HEK293 (cell line): ENCODE measurements at regions not wholly inside any gene's neighbourhood (a gene's known extent, or its start where the extent isn't known, plus 50 kb on each side); places are given as distances from the start of the nearest gene placed in this dataset.
A peak's percentile ranks its signal among the peaks of the same experiment; 100 is the strongest.

ENCODE experiments used
- CTCF ChIA-PET: fragments of 350-600 bp; formaldehyde crosslinking; extraction: SDS; loops from one replicate; lab custom pipeline; 2021; ENCODE audit warnings: antibody characterized with exemption; lab: Yijun Ruan, JAX
- POLR2A ChIA-PET: fragments of 300-600 bp; formaldehyde crosslinking; extraction: SDS; loops from one replicate; lab custom pipeline; 2020; ENCODE audit warnings: antibody characterized with exemption, inconsistent platforms; lab: Yijun Ruan, JAX
- H3K27ac ChIP-seq: fragments of 200-500 bp; sonication (Bioruptor generic); 2 replicates; pipeline ENCODE4 v1.5.1; 2014; ENCODE audit warnings: low read depth, low read length, control low read depth, inconsistent platforms; ENCODE audit errors: extremely low read depth
- H3K36me3 ChIP-seq, 2 experiments: fragments of 200-500 bp in 1 of 2; sonication (Bioruptor generic) in 1 of 2; 1 replicate in 1 of 2; 2 replicates in 1 of 2; pipeline ENCODE4 v1.5.1; 2014 to 2017; ENCODE audit warnings: inconsistent platforms in 2 of 2, low read length in 2 of 2; ENCODE audit not compliant: control insufficient read depth in 2 of 2, insufficient read depth in 1 of 2
- H3K4me1 ChIP-seq: fragments of 200-500 bp; sonication (Bioruptor generic); 2 replicates; pipeline ENCODE4 v1.5.1; 2014; ENCODE audit warnings: mild to moderate bottlenecking, low read length, inconsistent platforms; ENCODE audit not compliant: control insufficient read depth, insufficient read depth
- H3K4me3 ChIP-seq: 2 replicates; pipeline ENCODE4 v1.5.1; 2011; ENCODE audit warnings: low read depth, mild to moderate bottlenecking, control low read depth, low read length, moderate library complexity
- H3K9me3 ChIP-seq: fragments of 200-500 bp; sonication (Bioruptor generic); 2 replicates; pipeline ENCODE4 v1.5.1; 2014; ENCODE audit warnings: low read depth, low read length, inconsistent platforms; ENCODE audit not compliant: control insufficient read depth, insufficient read depth
- BCL11B ChIP-seq: fragments of 450-650 bp; formaldehyde crosslinking; IDR thresholded peaks from 2 replicates; pipeline ENCODE4 v1.5.1; 2016; ENCODE audit warnings: low read depth, missing biosample characterization, missing genetic modification characterization
- KLF1 ChIP-seq: fragments of 450-650 bp; formaldehyde crosslinking; IDR thresholded peaks from 2 replicates; pipeline ENCODE4 v1.5.1; 2016; ENCODE audit warnings: missing biosample characterization, missing genetic modification characterization
- TRIM28 ChIP-seq: IDR thresholded peaks from 2 replicates; pipeline ENCODE4 v1.6.1; 2011; ENCODE audit warnings: low read length, control low read depth, borderline replicate concordance
- ZBTB6 ChIP-seq: fragments of 450-650 bp; formaldehyde crosslinking; IDR thresholded peaks from 2 replicates; pipeline ENCODE4 v1.5.1; 2017; ENCODE audit warnings: missing biosample characterization, missing genetic modification characterization
- ZFHX2 ChIP-seq: fragments of 450-650 bp; formaldehyde crosslinking; conservative IDR thresholded peaks from 2 replicates; pipeline ENCODE4 v1.5.1; 2016; ENCODE audit warnings: missing biosample characterization, missing genetic modification characterization
- ZFP37 ChIP-seq: fragments of 450-650 bp; formaldehyde crosslinking; IDR thresholded peaks from 2 replicates; pipeline ENCODE4 v1.5.1; 2016; ENCODE audit warnings: missing biosample characterization, missing genetic modification characterization
- ZNF132 ChIP-seq: fragments of 450-650 bp; formaldehyde crosslinking; IDR thresholded peaks from 2 replicates; pipeline ENCODE4 v1.5.1; 2017; ENCODE audit warnings: missing biosample characterization, missing genetic modification characterization, borderline replicate concordance
- ZNF133 ChIP-seq: fragments of 450-650 bp; formaldehyde crosslinking; IDR thresholded peaks from 2 replicates; pipeline ENCODE4 v1.5.1; 2016; ENCODE audit warnings: missing biosample characterization, missing genetic modification characterization
- ZNF148 ChIP-seq: fragments of 450-650 bp; formaldehyde crosslinking; IDR thresholded peaks from 2 replicates; pipeline ENCODE4 v1.5.0; 2017; ENCODE audit warnings: missing biosample characterization, missing genetic modification characterization, borderline replicate concordance
- ZNF169 ChIP-seq: fragments of 450-650 bp; formaldehyde crosslinking; IDR thresholded peaks from 2 replicates; pipeline ENCODE4 v1.5.1; 2016; ENCODE audit warnings: missing biosample characterization, missing genetic modification characterization
- ZNF335 ChIP-seq: fragments of 450-650 bp; formaldehyde crosslinking; conservative IDR thresholded peaks from 2 replicates; pipeline ENCODE4 v1.5.1; 2016; ENCODE audit warnings: missing biosample characterization, missing genetic modification characterization
- ZNF473 ChIP-seq: fragments of 450-650 bp; formaldehyde crosslinking; IDR thresholded peaks from 2 replicates; pipeline ENCODE4 v1.5.1; 2017; ENCODE audit warnings: missing biosample characterization, missing genetic modification characterization
- ZNF560 ChIP-seq: fragments of 450-650 bp; formaldehyde crosslinking; IDR thresholded peaks from 2 replicates; pipeline ENCODE4 v1.5.1; 2017; ENCODE audit warnings: missing biosample characterization, missing genetic modification characterization, borderline replicate concordance
- ZNF571 ChIP-seq: fragments of 450-650 bp; formaldehyde crosslinking; IDR thresholded peaks from 2 replicates; pipeline ENCODE4 v1.5.0; 2017; ENCODE audit warnings: missing biosample characterization, missing genetic modification characterization
- ZNF629 ChIP-seq: fragments of 450-650 bp; formaldehyde crosslinking; IDR thresholded peaks from 2 replicates; pipeline ENCODE4 v1.5.1; 2017; ENCODE audit warnings: missing biosample characterization, missing genetic modification characterization
- ZNF776 ChIP-seq: fragments of 450-650 bp; formaldehyde crosslinking; IDR thresholded peaks from 2 replicates; pipeline ENCODE4 v1.5.0; 2017; ENCODE audit warnings: missing biosample characterization, missing genetic modification characterization, borderline replicate concordance
- ZSCAN23 ChIP-seq: fragments of 450-650 bp; formaldehyde crosslinking; IDR thresholded peaks from 2 replicates; pipeline ENCODE4 v1.5.1; 2016; ENCODE audit warnings: missing biosample characterization, missing genetic modification characterization
- ZSCAN30 ChIP-seq: fragments of 450-650 bp; IDR thresholded peaks from 2 replicates; pipeline ENCODE4 v1.5.1; 2018; ENCODE audit warnings: missing biosample characterization, mild to moderate bottlenecking, missing genetic modification characterization, moderate library complexity
- TF ChIP-seq, protein P1 (sequence below): fragments of 450-650 bp; formaldehyde crosslinking; IDR thresholded peaks from 2 replicates; pipeline ENCODE4 v1.5.1; 2016; ENCODE audit warnings: missing biosample characterization, missing genetic modification characterization
- TF ChIP-seq, protein P2 (sequence below): fragments of 450-650 bp; formaldehyde crosslinking; IDR thresholded peaks from 2 replicates; pipeline ENCODE4 v1.5.1; 2016; ENCODE audit warnings: missing biosample characterization, missing genetic modification characterization

DNA sequence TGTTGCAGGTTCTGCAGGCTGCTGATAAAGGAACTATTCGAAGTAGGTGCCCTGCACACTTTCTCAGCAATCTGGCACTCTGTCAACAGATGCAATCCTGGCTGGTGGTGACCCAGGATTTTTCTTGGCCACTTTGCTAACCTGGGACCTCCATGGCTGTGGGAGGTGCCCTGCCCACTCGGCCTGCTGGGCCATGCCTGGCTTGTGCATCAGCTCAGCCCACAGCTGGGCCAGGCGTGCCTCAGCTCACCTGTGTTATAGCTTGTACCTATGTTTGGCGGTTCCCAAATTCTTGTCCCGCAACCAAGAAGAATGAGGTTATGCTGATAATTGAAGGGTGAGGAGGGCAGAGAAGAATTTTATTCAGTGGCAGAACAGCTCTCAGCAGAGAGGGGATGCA is 141.7 kb downstream of the NPY start:
- Histone ChIP-seq H3K4me1 (no peaks in the 10 kb centered on the region), H3K36me3 (no peaks in the 10 kb centered on the region), H3K27ac (no peak overlapping the region), H3K4me3 (no peak overlapping the region), H3K9me3 (0 out of 2 replicates have a peak, but pooled peaks cover 3% of the 10 kb centered on the region)
- TF ChIP-seq ZBTB6 (no peak), TRIM28 (peak; percentile 53; the same call in 1 of the 2 replicates)
- ChIA-PET CTCF (interaction anchor here (0.7 kb wide), 1 partner anchor 29 kb away, joined by 3 read pairs; no protein-coding TSS in a partner anchor), POLR2A (no interaction called here)

- Histone ChIP-seq H3K9me3 (0 out of 2 replicates have a peak, but pooled peaks cover 3% of the 10 kb centered on the region), H3K27ac (no peak overlapping the region), H3K36me3 (no peaks in the 10 kb centered on the region), H3K4me1 (no peaks in the 10 kb centered on the region), H3K4me3 (no peak overlapping the region)
- TF ChIP-seq ZFHX2 (no peak), ZNF776 (tag by site-specific recombination) (no peak), ZNF335 (no peak), ZNF169 (tag by site-specific recombination) (no peak), ZFP37 (tag by site-specific recombination) (no peak), BCL11B (tag by site-specific recombination) (no peak), ZSCAN23 (no peak), KLF1 (tag by site-specific recombination) (no peak), ZNF473 (no peak), ZNF560 (tag by site-specific recombination) (no peak), ZNF148 (no peak), ZNF132 (tag by site-specific recombination) (no peak), ZSCAN30 (tag by site-specific recombination) (no peak), ZNF571 (no peak), ZNF133 (tag by site-specific recombination) (no peak), ZNF629 (no peak)
- TF ChIP-seq, protein P1, sequence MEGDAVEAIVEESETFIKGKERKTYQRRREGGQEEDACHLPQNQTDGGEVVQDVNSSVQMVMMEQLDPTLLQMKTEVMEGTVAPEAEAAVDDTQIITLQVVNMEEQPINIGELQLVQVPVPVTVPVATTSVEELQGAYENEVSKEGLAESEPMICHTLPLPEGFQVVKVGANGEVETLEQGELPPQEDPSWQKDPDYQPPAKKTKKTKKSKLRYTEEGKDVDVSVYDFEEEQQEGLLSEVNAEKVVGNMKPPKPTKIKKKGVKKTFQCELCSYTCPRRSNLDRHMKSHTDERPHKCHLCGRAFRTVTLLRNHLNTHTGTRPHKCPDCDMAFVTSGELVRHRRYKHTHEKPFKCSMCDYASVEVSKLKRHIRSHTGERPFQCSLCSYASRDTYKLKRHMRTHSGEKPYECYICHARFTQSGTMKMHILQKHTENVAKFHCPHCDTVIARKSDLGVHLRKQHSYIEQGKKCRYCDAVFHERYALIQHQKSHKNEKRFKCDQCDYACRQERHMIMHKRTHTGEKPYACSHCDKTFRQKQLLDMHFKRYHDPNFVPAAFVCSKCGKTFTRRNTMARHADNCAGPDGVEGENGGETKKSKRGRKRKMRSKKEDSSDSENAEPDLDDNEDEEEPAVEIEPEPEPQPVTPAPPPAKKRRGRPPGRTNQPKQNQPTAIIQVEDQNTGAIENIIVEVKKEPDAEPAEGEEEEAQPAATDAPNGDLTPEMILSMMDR (tag by site-specific recombination) = no peak
- TF ChIP-seq, protein P2, sequence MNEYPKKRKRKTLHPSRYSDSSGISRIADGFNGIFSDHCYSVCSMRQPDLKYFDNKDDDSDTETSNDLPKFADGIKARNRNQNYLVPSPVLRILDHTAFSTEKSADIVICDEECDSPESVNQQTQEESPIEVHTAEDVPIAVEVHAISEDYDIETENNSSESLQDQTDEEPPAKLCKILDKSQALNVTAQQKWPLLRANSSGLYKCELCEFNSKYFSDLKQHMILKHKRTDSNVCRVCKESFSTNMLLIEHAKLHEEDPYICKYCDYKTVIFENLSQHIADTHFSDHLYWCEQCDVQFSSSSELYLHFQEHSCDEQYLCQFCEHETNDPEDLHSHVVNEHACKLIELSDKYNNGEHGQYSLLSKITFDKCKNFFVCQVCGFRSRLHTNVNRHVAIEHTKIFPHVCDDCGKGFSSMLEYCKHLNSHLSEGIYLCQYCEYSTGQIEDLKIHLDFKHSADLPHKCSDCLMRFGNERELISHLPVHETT (tag by site-specific recombination) = no peak
- ChIA-PET POLR2A (no interaction called here), CTCF (no interaction called here)
Measured at GRCh38 chr7:24427048-24427447, 143.1 kb downstream of the NPY start.
